Tibial nerve (tissue), 4 donors: ENCODE measurements at regions not wholly inside any gene's neighbourhood (a gene's known extent, or its start where the extent isn't known, plus 50 kb on each side); places are given as distances from the start of the nearest gene placed in this dataset.

Experiments used
- CTCF ChIP-seq, 5 experiments: fragments of 200-600 bp in 3 of 5; fragments of 450-650 bp in 2 of 5; sonication (generic) in 3 of 5; IDR thresholded peaks; one replicate each; pipeline ENCODE4 v1.5.1; 2016 to 2019; ENCODE audit warnings: antibody characterized with exemption in 5 of 5, mild to moderate bottlenecking in 3 of 5, moderate library complexity in 2 of 5
- EP300 ChIP-seq, 2 donors: sonication (generic); formaldehyde crosslinking; IDR thresholded peaks; one replicate each; pipeline ENCODE4 v1.6.1; 2017; ENCODE audit warnings: antibody characterized with exemption in 2 of 2, mild to moderate bottlenecking in 1 of 2
- POLR2A ChIP-seq, 2 donors: fragments of 450-650 bp; IDR thresholded peaks; one replicate each; pipeline ENCODE4 v1.6.1; 2017; ENCODE audit warnings: antibody characterized with exemption in 2 of 2, mild to moderate bottlenecking in 2 of 2, moderate library complexity in 2 of 2

GRCh38 chr5:28388428-28388827 is 1350.0 kb upstream of the CDH9 start:
- TF ChIP-seq CTCF (IDR thresholded peaks at IDR 0.05) = no peak
- no peak for TF ChIP-seq EP300 (IDR thresholded peaks at IDR 0.05)
- no peak for TF ChIP-seq POLR2A (IDR thresholded peaks at IDR 0.05)
